ENCODE measurements at regions not wholly inside any gene's neighbourhood (a gene's known extent, or its start where the extent isn't known, plus 50 kb on each side); places are given as distances from the start of the nearest gene placed in this dataset.

GRCh38 chr2:226030369-226030768, 630.9 kb downstream of the NYAP2 start:
- no peak for DNase-seq (ENCODE audit: low read depth in 4 of 4, low spot score in 2 of 4)

DNA sequence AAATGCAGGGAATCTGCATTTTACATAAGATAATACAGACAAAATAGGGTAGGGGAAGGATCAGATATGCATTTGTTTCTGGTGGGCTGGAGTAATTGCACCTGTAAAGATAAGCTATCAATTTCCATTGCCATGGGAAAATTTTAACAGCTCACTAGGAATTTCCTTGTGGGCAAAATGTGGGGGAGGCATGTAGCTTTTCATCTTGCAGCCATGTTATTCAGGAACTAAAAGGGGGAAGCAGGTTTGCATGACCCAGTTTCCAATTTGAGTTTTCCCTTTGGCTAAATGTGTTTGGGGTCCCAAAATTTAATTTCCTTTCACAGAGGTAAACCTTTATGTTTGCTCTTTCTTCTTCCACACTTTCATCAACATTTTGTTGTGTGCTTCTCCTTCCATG, 624.4 kb downstream of the NYAP2 start:
- DNase-seq (ENCODE audit: low read depth in 4 of 4, low spot score in 2 of 4), result no peak

DNA sequence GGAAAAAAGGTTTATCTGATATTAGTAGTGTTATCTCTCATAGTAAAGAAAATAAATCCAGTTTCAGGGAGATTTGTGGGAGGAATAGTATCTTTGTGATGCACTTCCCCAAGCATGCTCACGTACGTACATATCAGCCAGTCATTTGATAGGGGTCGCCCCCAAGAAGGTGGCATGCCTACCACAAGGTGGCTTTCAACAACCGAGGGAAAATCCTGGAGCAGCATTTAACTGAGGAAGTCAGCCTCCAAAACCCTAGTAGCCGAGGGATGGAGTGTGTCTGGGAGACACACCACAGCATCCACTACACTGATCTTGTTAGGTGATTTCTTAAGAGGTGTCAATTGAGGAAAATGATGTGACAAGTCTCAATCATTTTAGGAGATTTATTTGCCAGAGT, 623.9 kb downstream of the NYAP2 start:
- no peak for DNase-seq (ENCODE audit: low read depth in 4 of 4, low spot score in 2 of 4)

GRCh38 chr2:226020956-226021355, 621.4 kb downstream of the NYAP2 start:
- DNase-seq (ENCODE audit: low read depth in 4 of 4, low spot score in 2 of 4), result no peak

- DNase-seq (ENCODE audit: low read depth in 4 of 4, low spot score in 2 of 4), result no peak
Observed at GRCh38 chr2:226020176-226020575, 620.7 kb downstream of the NYAP2 start.

DNA sequence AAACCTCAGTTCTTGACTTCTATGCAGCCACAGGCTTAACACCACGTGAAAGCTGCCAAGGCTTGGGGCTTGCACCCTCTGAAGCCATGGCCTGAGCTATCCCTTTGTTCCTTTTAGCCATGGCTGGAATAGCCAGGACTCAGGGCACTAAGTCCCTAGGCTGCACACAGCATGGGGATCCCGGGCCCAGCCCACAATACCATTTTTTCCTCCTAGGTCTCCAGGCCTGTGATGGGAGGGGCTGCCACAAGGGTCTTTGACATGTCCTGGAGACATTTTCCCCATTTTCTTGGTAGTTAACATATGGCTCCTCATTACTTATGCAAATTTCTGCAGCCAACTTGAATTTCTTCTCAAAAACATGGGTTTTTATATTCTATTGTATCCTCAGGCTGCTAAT, 619.1 kb downstream of the NYAP2 start:
- DNase-seq (ENCODE audit: low read depth in 4 of 4, low spot score in 2 of 4), result no peak

GRCh38 chr2:226017537-226017936, 618.0 kb downstream of the NYAP2 start:
- no peak for DNase-seq (ENCODE audit: low read depth in 4 of 4, low spot score in 2 of 4)

- no peak for DNase-seq (ENCODE audit: low read depth in 4 of 4, low spot score in 2 of 4)
Observed at GRCh38 chr2:226017107-226017506, 617.6 kb downstream of the NYAP2 start.

- DNase-seq (ENCODE audit: low read depth in 4 of 4, low spot score in 2 of 4), result no peak
Observed at GRCh38 chr2:226011716-226012450, 612.4 kb downstream of the NYAP2 start.

DNA sequence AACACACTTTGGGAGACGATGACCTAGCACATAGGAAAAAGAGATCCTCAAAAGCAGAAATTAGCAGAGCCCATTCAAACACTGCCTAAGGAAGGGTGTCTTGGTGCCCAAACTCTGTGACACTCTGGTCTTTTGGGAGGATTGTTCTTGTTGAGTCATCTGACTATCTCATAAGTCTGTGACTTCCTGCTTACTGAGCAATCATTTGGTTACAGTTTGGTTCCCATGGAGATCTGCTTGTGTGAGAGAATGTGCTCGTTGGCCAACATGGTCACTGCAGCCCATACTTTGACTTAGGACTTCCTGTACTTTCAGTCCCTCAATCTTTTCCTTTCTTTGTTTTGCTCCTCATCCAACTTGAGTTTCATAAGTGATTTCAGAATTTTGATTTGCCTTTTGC, 602.9 kb downstream of the NYAP2 start:
- no peak for DNase-seq (ENCODE audit: low read depth in 4 of 4, low spot score in 2 of 4)

DNA sequence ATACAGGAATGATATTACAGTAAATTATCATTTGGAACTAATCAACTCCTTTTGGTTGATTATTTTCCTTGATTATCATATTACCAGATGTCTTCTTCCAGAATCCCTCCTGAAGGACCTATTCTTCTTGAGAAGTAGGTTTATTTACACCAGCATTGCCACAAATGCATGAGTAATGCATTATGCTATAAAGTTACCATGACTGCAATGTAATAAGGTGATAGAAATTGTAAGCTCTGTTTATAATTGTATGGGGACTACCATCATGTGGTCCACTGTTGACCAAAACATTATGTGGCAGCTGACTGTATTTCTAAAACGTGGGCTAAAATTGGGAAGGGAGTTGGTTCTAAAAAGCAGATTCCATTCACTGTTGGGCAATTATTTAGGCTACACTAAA, 602.2 kb downstream of the NYAP2 start:
- DNase-seq (ENCODE audit: low read depth in 4 of 4, low spot score in 2 of 4), result no peak

GRCh38 chr2:225999692-226000091, 600.2 kb downstream of the NYAP2 start:
- no peak for DNase-seq (ENCODE audit: low read depth in 4 of 4, low spot score in 2 of 4)

- DNase-seq (ENCODE audit: low read depth in 4 of 4, low spot score in 2 of 4), result no peak
Observed at GRCh38 chr2:225998653-225999052, 599.1 kb downstream of the NYAP2 start.

GRCh38 chr2:225998116-225998515, 598.6 kb downstream of the NYAP2 start:
- DNase-seq (ENCODE audit: low read depth in 4 of 4, low spot score in 2 of 4), result no peak

- no peak for DNase-seq (ENCODE audit: low read depth in 4 of 4, low spot score in 2 of 4)
Observed at GRCh38 chr2:225996462-225996828, 596.9 kb downstream of the NYAP2 start.

DNA sequence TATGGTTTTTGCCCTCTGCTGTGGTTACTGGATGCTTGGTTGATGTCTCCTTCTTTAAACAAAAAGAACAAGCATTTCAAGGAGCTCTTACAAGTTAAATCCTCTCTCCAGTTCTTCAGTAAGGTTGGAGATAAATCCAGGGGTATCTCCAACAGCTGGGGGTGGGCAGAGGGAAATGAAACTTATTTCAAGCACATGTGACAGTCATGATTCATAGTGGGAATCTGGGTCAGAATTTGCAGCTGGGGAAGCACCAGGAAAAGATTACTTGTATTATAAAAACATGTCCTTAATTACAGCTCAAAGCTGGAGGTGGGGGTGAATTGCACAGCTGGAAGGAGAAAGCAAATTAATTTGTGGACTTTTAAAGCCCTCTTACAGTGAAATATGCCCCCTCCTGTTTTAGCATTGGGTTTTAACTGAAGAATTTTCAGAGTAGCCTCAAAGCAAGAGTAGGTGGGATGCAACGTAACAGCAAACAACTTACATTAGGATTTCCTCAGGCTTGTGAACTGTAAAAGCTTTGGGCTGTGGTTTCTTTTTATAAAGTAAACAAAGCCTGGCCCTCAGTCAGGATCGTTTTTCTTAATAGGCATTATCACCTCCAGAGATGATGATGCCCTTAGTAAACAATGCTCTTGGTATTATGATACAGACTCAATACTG, 596.4 kb downstream of the NYAP2 start:
- DNase-seq (ENCODE audit: low read depth in 4 of 4, low spot score in 2 of 4), result peak in 2 of 4 donors; percentile 6 to 8

- no peak for DNase-seq (ENCODE audit: low read depth in 4 of 4, low spot score in 2 of 4)
Observed at GRCh38 chr2:225994748-225995405, 595.4 kb downstream of the NYAP2 start.

- no peak for DNase-seq (ENCODE audit: low read depth in 4 of 4, low spot score in 2 of 4)
Observed at GRCh38 chr2:225993430-225993829, 593.9 kb downstream of the NYAP2 start.

- DNase-seq (ENCODE audit: low read depth in 4 of 4, low spot score in 2 of 4), result no peak
Observed at GRCh38 chr2:225989809-225990208, 590.3 kb downstream of the NYAP2 start.

DNA sequence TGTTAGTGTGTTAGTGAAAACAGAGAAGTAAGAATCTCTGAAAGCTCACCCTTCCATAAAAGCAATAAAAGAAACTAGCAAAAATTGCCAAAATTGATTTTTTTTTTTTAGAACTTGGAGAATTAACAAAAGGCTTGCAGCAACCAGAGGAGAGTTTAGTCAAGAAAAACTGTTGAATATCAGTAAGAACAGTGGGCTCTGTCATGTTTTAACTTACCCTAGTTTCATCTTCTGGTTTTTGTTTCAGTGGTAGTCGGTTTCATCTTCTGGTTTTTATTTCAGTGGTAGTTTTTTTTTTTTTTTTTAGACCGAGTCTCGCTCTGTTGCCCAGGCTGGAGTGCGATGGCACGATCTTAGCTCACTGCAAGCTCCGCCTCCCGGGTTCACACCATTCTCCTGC, 580.9 kb downstream of the NYAP2 start:
- no peak for DNase-seq (ENCODE audit: low read depth in 4 of 4, low spot score in 2 of 4)

DNA sequence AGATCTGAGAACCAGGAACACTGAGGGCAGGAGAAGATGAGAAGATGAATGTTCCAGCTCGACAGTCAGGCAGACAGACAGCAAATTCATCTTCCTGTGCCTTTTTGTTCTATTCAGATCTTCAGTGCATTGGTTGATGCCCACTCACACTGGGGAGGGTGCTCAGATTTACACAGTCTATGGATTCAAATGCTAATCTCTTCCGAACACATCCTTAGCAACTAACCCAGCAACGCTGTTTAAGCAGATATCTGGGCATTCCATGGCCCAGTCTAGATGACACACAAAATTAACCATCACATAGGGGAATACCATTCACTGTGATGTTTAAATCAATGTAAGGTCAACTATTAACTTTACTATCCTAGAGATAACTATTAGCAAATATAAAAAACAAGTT, 571.9 kb downstream of the NYAP2 start:
- no peak for DNase-seq (ENCODE audit: low read depth in 4 of 4, low spot score in 2 of 4)

GRCh38 chr2:225948903-225949302, 549.4 kb downstream of the NYAP2 start:
- no peak for DNase-seq (ENCODE audit: low read depth in 4 of 4, low spot score in 2 of 4)

Data from left renal cortex interstitium (tissue), 4 donors.